ENCODE measurements at regions not wholly inside any gene's neighbourhood (a gene's known extent, or its start where the extent isn't known, plus 50 kb on each side); places are given as distances from the start of the nearest gene placed in this dataset.

DNA sequence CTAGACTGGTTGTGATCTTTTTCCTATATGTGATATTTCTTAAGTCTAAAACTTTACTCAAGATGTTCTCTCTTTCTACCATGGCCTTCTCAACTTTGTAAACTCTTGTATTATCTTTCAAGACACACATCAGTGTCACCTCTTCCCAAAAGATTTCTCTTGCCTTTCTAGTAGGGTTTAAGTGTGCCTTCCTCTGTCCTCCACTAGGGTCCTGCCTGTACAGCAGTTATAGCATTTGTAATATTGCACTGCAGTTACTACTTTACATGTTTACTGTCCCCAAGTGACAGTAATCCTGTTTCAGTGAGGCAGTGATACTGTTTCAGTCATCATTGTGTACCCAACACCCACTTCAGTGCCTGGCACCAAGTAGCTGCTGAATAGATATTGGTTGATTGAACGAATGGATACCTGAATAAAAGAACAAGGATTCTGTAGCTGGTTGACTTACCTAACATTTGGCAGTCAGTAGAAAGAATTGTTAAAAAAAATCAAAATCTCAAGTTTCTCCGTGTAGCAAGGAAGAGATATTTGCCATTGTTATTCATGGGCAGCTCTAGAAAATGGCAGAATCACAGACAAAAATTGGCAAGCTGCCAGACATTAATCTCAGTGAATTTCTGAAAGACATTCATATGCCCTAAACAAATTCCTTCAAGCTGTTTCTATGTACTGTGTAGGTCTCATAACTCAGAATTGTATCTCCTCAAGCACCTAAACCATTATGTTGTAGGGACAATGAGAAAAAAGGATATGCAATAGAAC, 79.4 kb downstream of the RBMXL2 start:
- TF ChIP-seq CTCF (IDR thresholded peaks at IDR 0.05; ENCODE audit: unreplicated experiment), result no peak
- H3K9me3 Mint-ChIP-seq (ENCODE audit: low read depth, unreplicated experiment), result no peaks in the 10 kb centered on the region
- CTCF ChIA-PET, result no interaction called here
- no peaks in the 10 kb centered on the region for H3K27me3 Mint-ChIP-seq (ENCODE audit: unreplicated experiment)
- BruUV-seq (replicated peaks), result no TSS peak
- no peak for DNase-seq
- intact Hi-C loops (cut with micrococcal nuclease; ENCODE audit: unreplicated experiment), result no loop called here
- no peak overlapping the region for H3K27ac Mint-ChIP-seq (ENCODE audit: unreplicated experiment)
- no peaks in the 10 kb centered on the region for H3K4me1 Mint-ChIP-seq (ENCODE audit: low read depth, unreplicated experiment)
- no peak overlapping the region for H3K4me3 Mint-ChIP-seq (ENCODE audit: low read depth, unreplicated experiment)
- no peaks in the 10 kb centered on the region for H3K36me3 Mint-ChIP-seq (ENCODE audit: insufficient read depth, unreplicated experiment)

DNA sequence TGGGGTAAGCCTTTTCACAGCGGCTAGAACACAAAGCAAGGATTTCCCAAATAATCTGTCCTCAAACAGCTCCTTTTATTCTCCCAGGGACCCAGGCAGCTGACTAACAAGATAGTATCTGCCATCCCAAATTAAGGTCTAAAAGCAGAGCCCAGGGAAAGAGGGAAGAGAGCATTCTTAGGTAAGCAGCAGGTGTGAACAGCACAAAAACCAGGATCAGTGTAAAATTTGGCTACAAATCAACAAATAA, 79.9 kb downstream of the RBMXL2 start:
- H3K4me3 Mint-ChIP-seq (ENCODE audit: low read depth, unreplicated experiment), result no peak overlapping the region
- DNase-seq, result no peak
- no TSS peak for BruUV-seq (replicated peaks)
- CTCF ChIA-PET, result no interaction called here
- H3K27ac Mint-ChIP-seq (ENCODE audit: unreplicated experiment), result no peak overlapping the region
- H3K9me3 Mint-ChIP-seq (ENCODE audit: low read depth, unreplicated experiment), result no peaks in the 10 kb centered on the region
- H3K27me3 Mint-ChIP-seq (ENCODE audit: unreplicated experiment), result no peaks in the 10 kb centered on the region
- intact Hi-C loops (cut with micrococcal nuclease; ENCODE audit: unreplicated experiment), result no loop called here
- no peak for TF ChIP-seq CTCF (IDR thresholded peaks at IDR 0.05; ENCODE audit: unreplicated experiment)
- H3K4me1 Mint-ChIP-seq (ENCODE audit: low read depth, unreplicated experiment), result no peaks in the 10 kb centered on the region
- H3K36me3 Mint-ChIP-seq (ENCODE audit: insufficient read depth, unreplicated experiment), result no peaks in the 10 kb centered on the region

GRCh38 chr11:7170431-7170830, 81.3 kb upstream of the SYT9 start:
- no peak for TF ChIP-seq CTCF (IDR thresholded peaks at IDR 0.05; ENCODE audit: unreplicated experiment)
- DNase-seq, result no peak
- Mint-ChIP-seq H3K9me3 (ENCODE audit: low read depth, unreplicated experiment) (no peaks in the 10 kb centered on the region), H3K4me1 (ENCODE audit: low read depth, unreplicated experiment) (no peaks in the 10 kb centered on the region), H3K4me3 (ENCODE audit: low read depth, unreplicated experiment) (no peak overlapping the region), H3K36me3 (ENCODE audit: insufficient read depth, unreplicated experiment) (no peaks in the 10 kb centered on the region), H3K27me3 (ENCODE audit: unreplicated experiment) (no peaks in the 10 kb centered on the region), H3K27ac (ENCODE audit: unreplicated experiment) (no peak overlapping the region)
- no TSS peak for BruUV-seq (replicated peaks)
- intact Hi-C loops (cut with micrococcal nuclease; ENCODE audit: unreplicated experiment), result no loop called here
- CTCF ChIA-PET, result no interaction called here

DNA sequence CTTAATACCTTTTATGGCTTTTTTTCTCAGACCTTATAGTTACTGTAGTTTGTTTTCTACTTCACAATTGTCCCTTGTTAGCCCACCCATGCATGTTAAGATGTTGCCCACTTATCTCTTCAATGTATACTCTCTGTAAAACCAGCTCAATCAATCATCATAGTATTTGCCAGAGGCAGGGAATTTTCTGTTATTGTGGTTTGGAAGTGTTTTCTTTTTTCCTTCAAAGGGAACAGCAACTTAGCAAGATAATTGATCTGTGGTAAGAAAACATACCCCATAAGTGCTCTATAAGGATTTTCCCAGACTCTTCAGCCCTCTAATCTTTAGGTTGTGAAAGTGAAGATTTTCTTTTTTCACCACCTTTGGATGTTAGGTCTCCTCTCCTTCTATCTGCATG, 76.7 kb upstream of the SYT9 start:
- no TSS peak for BruUV-seq (replicated peaks)
- Mint-ChIP-seq H3K27me3 (ENCODE audit: unreplicated experiment) (no peaks in the 10 kb centered on the region), H3K9me3 (ENCODE audit: low read depth, unreplicated experiment) (no peaks in the 10 kb centered on the region), H3K4me3 (ENCODE audit: low read depth, unreplicated experiment) (no peak overlapping the region), H3K36me3 (ENCODE audit: insufficient read depth, unreplicated experiment) (no peaks in the 10 kb centered on the region), H3K27ac (ENCODE audit: unreplicated experiment) (no peak overlapping the region), H3K4me1 (ENCODE audit: low read depth, unreplicated experiment) (no peaks in the 10 kb centered on the region)
- intact Hi-C loops (cut with micrococcal nuclease; ENCODE audit: unreplicated experiment), result no loop called here
- no peak for DNase-seq
- CTCF ChIA-PET, result no interaction called here
- no peak for TF ChIP-seq CTCF (IDR thresholded peaks at IDR 0.05; ENCODE audit: unreplicated experiment)

Measured in Calu3 (cell line).